MM.1S (cell line): ENCODE measurements at regions not wholly inside any gene's neighbourhood (a gene's known extent, or its start where the extent isn't known, plus 50 kb on each side); places are given as distances from the start of the nearest gene placed in this dataset.

Source experiments
- CTCF ChIP-seq: fragments of 300-600 bp; sonication (generic); IDR thresholded peaks from 2 replicates; pipeline ENCODE4 v1.5.1; 2016; ENCODE audit warnings: antibody characterized with exemption, low read length, mixed read lengths
- EZH2 ChIP-seq: fragments of 300-600 bp; sonication (generic); optimal IDR thresholded peaks from 2 replicates; pipeline ENCODE3; 2017; ENCODE audit warnings: low read depth, mild to moderate bottlenecking, antibody characterized with exemption, low read length, mixed read lengths

- no peak for TF ChIP-seq CTCF
- no peak for TF ChIP-seq EZH2
These were observed 51.5 kb upstream of the VAV3 start for GRCh38 chr1:108016451-108016920.
